Inflammatory macrophage treated with lipopolysaccharide for 4 hours (primary cell): ENCODE measurements at regions not wholly inside any gene's neighbourhood (a gene's known extent, or its start where the extent isn't known, plus 50 kb on each side); places are given as distances from the start of the nearest gene placed in this dataset.

Experiments used
- DNase-seq: peaks from one replicate; pipeline ENCODE4 v3.0.0-alpha.2; 2020

GRCh38 chr2:216285701-216286100 is 86.6 kb downstream of the MARCHF4 start:
- DNase-seq = no peak

- DNase-seq = no peak
These were observed 87.6 kb downstream of the MARCHF4 start for GRCh38 chr2:216284708-216285107.

- peak; percentile 7 for DNase-seq
These were observed 89.0 kb downstream of the MARCHF4 start for GRCh38 chr2:216283038-216283900.

- DNase-seq = no peak
These were observed 90.4 kb downstream of the MARCHF4 start for GRCh38 chr2:216281876-216282275.

GRCh38 chr2:216281316-216281715 is 91.0 kb downstream of the MARCHF4 start:
- no peak for DNase-seq

GRCh38 chr2:216279459-216279858 is 92.8 kb downstream of the MARCHF4 start:
- no peak for DNase-seq

- no peak for DNase-seq
These were observed 93.3 kb downstream of the MARCHF4 start for GRCh38 chr2:216279031-216279430.

GRCh38 chr2:216275890-216276289 is 96.4 kb downstream of the MARCHF4 start:
- no peak for DNase-seq

- no peak for DNase-seq
These were observed 98.0 kb downstream of the MARCHF4 start for GRCh38 chr2:216274194-216274840.

GRCh38 chr2:216261042-216261537 is 111.2 kb downstream of the MARCHF4 start:
- DNase-seq = no peak

GRCh38 chr2:216260629-216261028 is 111.7 kb downstream of the MARCHF4 start:
- DNase-seq = no peak

- DNase-seq = no peak
These were observed 113.2 kb downstream of the MARCHF4 start for GRCh38 chr2:216259081-216259480.

- DNase-seq = no peak
These were observed 115.2 kb downstream of the MARCHF4 start for GRCh38 chr2:216257089-216257488.
